Lung microvascular endothelial cell (primary cell): ENCODE measurements at regions not wholly inside any gene's neighbourhood (a gene's known extent, or its start where the extent isn't known, plus 50 kb on each side); places are given as distances from the start of the nearest gene placed in this dataset.

Experiments used
- DNase-seq, 2 donors: peaks; one replicate each; pipeline versions ENCODE4 v3.0.0 to v3.0.0-alpha.2; 2010; ENCODE audit warnings: low read depth in 2 of 2

- no peak for DNase-seq
These were observed 279.5 kb upstream of the PARD3B start for GRCh38 chr2:204265681-204266181.

GRCh38 chr2:204268458-204268857, 276.8 kb upstream of the PARD3B start:
- DNase-seq, result peak; percentile 12 to 21

- DNase-seq, result no peak
These were observed 276.3 kb upstream of the PARD3B start for GRCh38 chr2:204268971-204269370.

- peak; percentile 31 to 84 for DNase-seq
These were observed 273.2 kb upstream of the PARD3B start for GRCh38 chr2:204272089-204272488.

- DNase-seq, result no peak
These were observed 272.5 kb upstream of the PARD3B start for GRCh38 chr2:204272610-204273287.

GRCh38 chr2:204274429-204274828, 270.8 kb upstream of the PARD3B start:
- no peak for DNase-seq

GRCh38 chr2:204274991-204275390, 270.3 kb upstream of the PARD3B start:
- DNase-seq, result no peak

- no peak for DNase-seq
These were observed 268.0 kb upstream of the PARD3B start for GRCh38 chr2:204277226-204277625.

- no peak for DNase-seq
These were observed 266.8 kb upstream of the PARD3B start for GRCh38 chr2:204278454-204278853.

GRCh38 chr2:204279819-204280218, 265.5 kb upstream of the PARD3B start:
- peak; percentile 9 to 13 for DNase-seq

GRCh38 chr2:204280262-204280668, 265.0 kb upstream of the PARD3B start:
- DNase-seq, result peak; percentile 66 to 67

GRCh38 chr2:204282081-204282480, 263.2 kb upstream of the PARD3B start:
- no peak for DNase-seq

GRCh38 chr2:204282525-204282924, 262.8 kb upstream of the PARD3B start:
- no peak for DNase-seq

GRCh38 chr2:204289066-204289465, 256.2 kb upstream of the PARD3B start:
- DNase-seq, result no peak

- no peak for DNase-seq
These were observed 252.8 kb upstream of the PARD3B start for GRCh38 chr2:204292439-204292838.

GRCh38 chr2:204293884-204294747, 251.2 kb upstream of the PARD3B start:
- no peak for DNase-seq

GRCh38 chr2:204298404-204298803, 246.9 kb upstream of the PARD3B start:
- no peak for DNase-seq

GRCh38 chr2:204299766-204300165, 245.5 kb upstream of the PARD3B start:
- DNase-seq, result no peak

GRCh38 chr2:204306667-204307066, 238.6 kb upstream of the PARD3B start:
- no peak for DNase-seq

- no peak for DNase-seq
These were observed 233.2 kb upstream of the PARD3B start for GRCh38 chr2:204312105-204312504.

GRCh38 chr2:204313256-204313655, 232.0 kb upstream of the PARD3B start:
- no peak for DNase-seq

- peak in 1 of 2 donors; percentile 74 for DNase-seq
These were observed 230.0 kb upstream of the PARD3B start for GRCh38 chr2:204315236-204315662.

- no peak for DNase-seq
These were observed 227.6 kb upstream of the PARD3B start for GRCh38 chr2:204317640-204318039.
